Midbrain (tissue), 1 donor: ENCODE measurements at regions not wholly inside any gene's neighbourhood (a gene's known extent, or its start where the extent isn't known, plus 50 kb on each side); places are given as distances from the start of the nearest gene placed in this dataset.

ENCODE experiments used
- DNase-seq: peaks from one replicate; lab custom pipeline; 2025; lab: John Stamatoyannopoulos, UW

DNA sequence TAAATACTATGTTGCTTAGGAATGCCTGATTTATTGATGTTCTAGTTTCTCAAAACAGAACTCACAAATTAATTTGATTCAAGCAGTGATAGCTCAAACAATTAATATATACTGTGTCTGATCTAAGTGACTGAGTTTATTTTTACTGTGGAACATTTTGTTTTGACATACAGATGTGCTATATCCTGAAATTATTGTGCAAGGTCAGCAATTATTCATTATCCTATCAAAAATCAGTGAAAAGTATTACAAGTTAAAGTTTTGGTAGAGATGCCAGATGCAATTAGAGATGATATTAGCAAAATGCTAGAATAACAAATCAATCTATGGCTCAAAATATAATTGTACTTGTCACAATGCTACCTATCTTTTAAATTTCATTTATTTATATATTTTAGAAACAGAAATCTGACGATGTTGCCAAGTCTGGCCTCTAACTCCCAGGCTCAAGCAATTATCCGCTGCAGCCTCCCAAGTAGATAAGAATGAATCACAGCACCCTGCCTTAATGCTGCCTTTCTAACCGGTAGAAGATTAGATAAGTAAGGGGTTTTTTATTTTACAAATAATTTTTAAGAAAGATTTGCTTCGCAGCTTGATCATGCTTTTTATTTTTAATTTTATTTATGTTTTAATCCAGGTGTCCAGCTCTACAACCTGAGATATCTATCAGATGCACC lies 825.5 kb upstream of the NDST4 start:
- DNase-seq = no peak

DNA sequence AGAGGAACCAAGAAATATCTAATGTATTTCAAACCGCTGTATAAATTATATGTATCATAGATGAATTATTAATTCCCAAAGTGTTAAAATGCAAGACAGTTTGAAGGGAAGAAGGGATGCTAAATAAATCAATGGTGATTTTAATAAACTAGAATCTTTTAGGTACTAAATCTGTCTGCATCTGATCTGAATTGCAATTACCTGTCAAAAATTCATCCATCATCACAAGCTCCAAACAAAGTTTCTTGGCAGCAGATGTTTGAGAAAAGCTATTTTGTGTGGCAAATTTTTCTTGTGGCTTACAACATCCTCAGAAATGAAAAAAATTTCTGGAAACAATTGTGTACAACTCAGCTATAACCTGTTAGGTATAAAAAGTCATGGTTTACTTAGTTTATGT lies 816.0 kb upstream of the NDST4 start:
- DNase-seq = no peak

DNA sequence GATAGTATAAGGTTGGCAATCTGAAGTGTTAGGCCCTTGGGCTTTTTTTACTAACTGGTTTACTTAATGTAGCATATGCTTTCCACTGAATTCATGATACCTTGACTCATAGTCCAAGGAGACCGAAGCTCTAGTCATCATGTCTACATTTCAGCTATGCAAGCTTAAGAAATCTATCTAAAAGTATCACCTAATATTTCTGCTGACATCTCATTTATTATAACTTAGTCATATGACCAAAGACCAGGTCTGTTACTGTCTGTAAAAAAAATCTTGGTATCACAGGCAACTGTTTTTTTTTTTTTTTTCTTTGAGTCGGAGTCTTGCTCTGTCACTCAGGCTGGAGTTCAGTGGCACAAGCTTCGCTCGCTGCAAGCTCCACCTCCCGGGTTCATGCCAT lies 814.0 kb upstream of the NDST4 start:
- DNase-seq = no peak

DNA sequence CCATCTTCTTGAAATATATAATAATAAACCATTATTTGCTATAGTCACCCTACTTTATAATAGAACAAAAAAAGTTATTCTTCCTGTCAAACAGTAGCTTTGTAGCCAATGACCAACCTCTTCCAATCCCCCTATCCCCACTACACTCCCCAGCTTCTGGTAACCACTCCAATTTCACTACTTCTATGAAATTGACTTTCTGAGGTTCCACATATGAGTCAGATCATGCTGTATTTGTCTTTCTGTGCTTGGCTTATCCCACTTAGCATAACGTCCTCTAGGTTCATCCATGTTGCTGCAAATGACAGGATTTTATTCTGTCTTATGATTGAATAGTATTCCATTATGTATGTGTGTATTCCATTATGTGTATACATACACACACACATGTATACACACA lies 809.7 kb upstream of the NDST4 start:
- no peak for DNase-seq

DNA sequence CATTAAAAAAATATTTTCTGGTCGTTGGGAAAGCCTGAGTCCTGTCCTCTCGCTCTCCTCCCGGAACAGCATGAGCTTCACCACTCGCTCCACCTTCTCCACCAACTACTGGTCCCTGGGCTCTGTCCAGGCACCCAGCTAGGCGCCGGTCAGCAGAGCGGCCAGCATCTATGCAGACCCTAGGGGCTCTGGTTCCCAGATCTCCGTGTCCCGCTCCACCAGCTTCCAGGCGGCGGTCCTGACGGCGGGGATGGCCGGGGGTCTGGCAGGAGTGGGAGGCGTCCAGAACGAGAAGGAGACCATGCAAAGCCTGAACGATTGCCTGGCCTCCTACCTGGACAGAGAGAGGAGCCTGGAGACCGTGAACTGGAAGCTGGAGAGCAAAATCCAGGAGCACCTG lies 807.2 kb upstream of the NDST4 start:
- DNase-seq = no peak

DNA sequence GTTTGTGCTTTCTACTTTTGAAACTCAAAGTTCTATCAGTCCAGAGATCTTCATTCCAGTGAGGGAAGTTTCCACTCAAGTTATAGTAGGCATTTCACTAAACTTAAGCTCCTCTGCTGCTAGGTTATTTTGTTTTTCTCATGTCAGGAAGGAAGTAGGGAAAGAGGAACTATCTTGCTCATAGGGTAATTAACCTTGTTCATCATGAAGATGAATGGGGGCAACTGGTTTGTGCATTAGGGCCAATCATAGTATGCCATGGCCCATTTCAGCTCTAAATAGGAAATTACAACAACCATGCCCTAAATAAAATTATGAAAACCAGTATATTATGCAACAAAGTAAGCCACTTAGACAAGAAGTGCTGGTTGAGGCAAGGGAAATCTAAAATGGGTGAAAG lies 804.7 kb upstream of the NDST4 start:
- no peak for DNase-seq

DNA sequence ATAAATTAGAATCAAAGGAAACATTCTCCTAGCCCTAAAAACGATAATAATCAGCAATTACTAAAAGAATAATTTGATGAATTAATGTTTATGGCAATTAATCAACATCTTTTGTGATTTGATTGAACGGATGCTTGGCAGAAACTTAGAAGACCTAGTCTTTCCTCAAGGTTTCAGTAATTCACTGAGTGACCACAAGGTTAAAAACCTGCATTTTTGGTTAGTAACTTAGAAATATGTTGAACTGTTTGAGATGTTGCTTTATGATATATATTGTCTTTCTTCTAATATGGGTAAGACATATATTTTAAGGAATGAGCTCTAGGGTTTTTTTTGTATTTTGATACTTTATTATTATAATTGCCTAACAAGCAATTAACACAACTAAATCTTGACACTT lies 793.0 kb upstream of the NDST4 start:
- DNase-seq = no peak

DNA sequence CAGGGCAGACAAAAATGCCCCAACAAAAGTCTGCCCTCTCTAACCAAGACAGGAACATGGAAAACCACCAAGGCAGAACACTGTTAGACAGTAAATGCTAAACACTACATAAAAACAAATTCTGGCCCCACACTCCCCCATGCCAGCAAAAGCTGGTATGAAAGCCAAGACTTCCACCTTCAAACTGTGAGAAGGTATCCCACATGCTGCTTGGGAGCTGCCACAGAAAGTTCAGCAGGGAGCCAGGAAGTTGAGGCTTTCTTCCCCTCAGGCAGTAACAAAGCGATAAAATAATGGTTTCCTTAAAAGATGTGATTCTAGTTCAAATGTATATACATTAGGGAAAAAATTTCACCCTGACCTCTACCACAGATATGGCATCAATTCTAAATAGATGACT lies 770.4 kb upstream of the NDST4 start:
- DNase-seq = no peak

DNA sequence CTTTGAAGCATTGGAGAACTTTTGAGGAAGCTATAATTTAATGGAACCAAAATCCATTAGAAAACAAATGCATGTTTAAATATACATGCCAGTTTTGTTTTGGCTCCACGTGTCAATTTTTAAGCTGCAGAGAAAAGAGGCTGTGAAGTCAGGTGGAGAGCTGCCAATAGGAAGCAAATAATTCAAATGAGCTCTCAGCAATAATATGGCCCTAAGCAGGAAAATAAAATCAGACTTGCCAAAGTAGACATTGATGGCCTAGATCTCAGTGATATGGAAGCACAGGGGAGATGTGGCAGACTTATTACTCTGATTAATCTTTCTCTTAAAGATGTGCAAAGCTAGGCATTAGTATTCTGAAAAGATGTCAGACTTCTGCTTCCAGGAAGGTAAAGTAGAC lies 769.8 kb upstream of the NDST4 start:
- DNase-seq = no peak

DNA sequence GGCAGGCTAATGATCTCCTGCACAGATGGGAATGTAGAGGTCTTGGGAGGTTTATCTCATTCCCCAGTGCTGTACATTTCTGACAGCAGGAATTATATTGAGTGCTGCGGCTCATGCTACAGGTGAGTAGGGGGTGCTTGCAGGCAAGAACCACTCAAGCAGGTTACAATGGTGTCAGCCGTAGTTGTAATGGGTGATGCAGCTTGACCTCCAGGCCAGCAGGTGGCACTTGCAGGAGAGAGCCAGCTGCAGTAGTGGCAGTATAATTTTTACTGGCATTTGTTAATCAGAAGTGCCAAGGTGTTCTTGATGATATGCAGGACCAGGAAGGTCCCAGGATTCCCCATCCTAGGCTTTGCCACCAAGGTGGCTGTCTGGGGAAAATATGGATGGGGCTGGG lies 759.6 kb upstream of the NDST4 start:
- DNase-seq = no peak

DNA sequence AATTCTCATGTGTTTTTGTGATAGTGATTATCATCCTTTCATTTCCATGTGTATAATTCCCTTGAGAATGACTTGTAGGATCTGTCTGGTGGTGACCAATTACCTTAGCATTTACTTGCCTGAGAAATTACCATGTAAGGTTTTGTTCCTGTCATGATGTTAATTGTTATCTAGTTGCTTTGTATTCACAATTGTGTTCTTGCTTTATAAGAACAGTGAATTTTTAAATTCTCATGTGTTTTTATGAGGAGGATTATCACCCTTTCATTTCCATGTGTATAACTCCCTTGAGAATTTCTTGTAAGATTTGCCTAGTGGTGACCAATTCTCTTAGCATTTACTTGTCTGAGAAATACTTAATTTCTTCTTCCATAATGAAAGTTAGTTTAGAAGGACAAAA lies 758.2 kb upstream of the NDST4 start:
- DNase-seq = no peak

DNA sequence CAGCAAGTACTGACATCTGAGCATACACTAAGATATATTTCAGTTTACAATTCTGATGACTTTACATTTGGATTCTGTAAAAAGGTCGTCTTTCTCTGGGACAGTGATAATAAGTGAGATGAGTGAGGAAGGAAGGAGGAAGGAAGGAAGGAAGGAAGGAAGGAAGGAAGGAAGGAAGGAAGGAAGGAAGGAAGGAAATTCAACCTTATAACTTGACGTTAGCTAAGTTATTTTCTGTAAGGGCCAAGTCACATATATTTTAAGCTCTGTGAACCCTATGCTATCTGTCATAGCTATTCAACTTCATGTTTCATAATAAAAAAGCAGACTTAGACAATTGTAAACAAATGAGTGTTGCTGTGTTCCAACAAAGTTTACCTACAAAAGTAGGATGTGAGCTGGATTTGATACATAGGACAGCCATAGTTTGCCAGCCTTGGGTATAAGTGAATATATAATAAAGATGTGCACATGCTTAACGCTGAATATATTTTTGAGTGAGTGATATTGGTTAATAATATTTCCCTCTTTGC lies 753.0 kb upstream of the NDST4 start:
- DNase-seq = no peak

DNA sequence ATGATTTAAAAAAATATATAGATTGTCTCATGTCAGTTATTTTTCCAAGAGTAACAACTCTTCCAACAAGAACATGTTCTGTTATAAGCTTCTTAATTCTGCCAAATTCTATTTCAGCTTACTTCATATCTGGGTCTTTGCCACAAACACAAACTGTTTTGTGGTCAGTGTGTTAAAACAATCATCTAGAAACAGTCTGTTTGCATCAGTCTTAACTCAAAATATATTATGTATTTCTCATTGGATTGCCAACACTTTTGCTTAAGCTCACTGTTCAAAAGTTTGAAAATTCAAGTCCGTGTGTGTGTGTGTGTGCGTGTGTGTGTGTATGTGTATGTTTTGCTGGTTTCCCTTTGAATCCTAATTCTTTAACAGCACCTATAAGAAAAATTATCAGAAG lies 752.3 kb upstream of the NDST4 start:
- DNase-seq = no peak

DNA sequence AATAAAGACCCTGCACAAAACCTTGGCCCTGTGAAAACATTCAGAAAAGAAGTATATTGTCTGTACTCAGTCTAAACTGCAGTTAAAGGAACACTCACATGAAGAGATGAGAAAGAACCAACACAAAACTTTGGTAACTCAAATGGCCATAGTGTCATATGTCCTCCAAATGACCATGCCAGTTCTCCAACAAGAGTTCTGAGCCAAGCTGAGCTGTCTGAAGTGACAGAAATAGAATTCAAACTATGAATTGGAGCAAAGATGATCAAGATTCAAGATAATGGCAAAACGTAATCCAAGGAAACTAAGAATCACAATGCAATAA lies 739.3 kb upstream of the NDST4 start:
- no peak for DNase-seq

DNA sequence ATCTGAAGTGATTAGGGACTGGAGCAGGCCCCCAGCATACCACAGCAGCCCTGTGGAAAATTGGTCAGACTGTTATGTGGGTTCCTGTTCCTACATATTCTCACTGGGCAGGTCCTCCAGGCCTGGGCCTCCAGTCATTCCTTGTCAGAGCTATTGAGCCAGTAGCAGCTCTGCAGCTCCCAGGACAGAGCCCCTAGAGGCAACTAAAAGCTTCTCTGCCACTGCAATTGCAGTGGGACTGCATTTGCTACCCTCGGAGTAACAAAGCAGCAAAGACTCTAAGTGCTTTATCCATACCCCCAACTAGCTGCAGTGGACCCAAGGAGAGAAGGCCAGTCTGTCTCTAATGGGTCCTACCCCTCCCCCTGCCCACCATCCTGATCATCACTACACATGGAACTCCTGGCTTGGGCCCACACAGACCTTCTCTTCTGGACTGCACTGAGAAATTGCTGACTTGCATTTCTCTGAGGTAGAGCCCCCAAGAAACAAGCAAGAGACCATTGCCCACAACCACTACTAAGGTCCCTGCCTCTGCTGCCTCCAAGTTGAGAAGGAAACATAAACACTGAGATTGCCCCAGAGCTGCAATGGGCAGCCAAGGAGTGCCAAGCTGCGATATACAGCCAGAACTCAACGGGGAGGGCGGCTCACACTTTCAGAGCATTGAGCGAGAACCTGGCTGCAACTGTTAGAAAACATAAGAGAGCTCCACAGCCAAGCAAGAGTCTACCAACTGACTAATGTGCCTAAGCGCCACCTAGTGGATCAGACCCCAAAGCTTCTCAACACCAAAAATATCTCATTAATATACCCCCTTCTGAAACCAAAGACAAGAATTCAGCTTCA lies 738.7 kb upstream of the NDST4 start:
- peak; percentile 11 for DNase-seq

DNA sequence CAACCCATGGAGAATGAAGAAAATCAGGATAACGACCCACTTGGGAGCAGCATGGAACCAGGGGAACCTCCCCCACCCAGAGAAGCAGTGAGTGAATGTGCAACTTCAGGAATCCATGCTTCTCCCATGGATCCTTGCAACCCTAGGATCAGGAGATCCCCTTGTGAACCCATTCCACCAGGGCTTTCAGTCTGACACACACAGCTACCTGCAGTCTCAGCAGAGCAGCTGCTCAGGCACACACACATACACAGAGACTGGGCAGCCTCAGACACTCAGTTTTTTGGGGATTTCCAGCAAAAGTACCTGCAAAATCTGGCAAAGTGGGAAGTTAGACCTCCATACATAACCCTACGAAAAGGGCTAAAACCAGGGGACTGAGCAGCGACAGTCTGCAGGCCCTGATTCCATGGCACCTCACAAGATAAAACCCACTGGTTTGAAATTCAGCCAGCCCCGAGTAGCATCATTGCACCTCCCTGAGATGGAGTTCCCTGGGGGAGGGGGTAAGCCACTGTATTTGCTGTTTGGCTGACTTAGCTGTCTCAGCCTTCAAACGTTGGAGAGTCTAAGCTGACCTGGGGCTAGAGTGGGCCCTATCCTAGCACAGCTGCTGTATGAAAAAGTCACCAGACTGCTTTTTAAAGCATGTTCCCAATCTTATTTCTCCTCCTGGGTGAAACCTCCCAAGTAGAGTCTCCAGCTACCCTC lies 737.5 kb upstream of the NDST4 start:
- DNase-seq = no peak

DNA sequence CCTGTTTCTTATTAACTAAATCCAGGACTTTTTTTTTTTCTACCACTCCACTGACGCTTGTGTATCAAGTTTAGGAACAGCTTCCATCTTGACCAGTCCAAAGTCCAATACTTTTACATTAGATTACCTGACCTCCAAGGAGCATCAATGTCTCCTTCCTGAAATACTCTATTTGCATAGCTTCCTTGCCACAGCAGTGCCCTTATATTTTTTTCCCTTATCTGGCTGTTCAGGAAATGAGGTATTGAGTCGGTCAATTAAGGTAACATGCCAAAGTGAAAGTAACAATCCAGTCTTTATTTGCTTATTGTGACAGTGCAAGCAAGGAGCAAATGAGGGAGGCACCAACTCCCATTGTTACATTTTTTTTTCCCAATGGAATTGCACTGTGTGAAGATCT lies 730.8 kb upstream of the NDST4 start:
- no peak for DNase-seq

DNA sequence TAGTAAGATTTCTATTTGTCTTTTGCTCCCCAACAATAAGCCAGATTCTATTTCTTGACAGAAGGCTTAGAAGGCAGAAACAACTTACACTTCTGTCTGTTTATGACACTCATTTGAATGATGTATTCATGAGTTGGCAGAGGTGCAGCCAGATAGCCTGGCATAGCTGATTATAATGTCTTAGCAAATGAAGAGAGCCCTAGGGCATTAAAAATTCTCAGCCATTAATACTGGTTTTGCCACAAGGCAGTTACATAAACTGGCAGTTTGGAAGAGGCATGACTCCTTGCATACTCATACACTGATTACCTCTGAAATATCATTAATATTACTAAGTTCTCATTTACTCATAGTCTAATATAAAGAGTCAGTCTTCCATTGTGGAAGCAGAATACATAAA lies 728.5 kb upstream of the NDST4 start:
- no peak for DNase-seq

DNA sequence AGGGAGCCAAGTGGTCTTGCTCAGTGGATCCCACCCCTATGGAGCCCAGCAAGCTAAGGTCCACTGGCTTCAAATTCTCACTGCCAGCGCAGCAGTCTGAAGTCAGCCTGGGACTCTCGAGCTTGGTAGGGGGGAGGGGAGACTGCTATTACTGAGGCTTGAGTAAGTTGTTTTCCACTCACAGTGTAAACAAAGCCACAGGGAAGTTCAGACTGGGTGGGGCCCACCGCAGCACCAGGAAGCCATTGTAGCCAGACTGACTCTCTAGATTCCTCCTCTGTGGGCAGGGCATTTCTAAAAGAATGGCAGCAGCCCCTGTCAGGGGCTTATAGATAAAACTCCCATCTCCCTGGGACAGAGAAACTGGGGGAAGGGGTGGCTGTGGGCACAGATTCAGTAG lies 721.0 kb upstream of the NDST4 start:
- no peak for DNase-seq

DNA sequence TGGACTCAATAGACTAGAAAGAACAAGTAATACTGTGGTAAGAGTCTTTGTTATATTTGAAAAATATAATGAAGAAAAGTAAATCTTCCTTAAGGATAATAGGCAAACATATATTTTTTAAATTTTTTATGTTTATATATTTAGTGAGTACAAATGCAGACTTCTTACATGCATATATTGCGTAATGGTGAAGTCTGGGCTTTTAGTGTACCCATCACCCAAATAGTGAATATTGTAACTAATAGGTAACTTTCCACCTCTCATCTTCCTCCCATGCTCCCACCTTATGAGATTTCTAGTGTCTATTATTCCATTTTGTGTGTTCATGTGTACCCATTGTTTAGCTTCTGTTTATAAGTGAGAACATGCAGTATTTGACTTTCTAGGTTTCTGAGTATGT lies 711.2 kb upstream of the NDST4 start:
- no peak for DNase-seq

DNA sequence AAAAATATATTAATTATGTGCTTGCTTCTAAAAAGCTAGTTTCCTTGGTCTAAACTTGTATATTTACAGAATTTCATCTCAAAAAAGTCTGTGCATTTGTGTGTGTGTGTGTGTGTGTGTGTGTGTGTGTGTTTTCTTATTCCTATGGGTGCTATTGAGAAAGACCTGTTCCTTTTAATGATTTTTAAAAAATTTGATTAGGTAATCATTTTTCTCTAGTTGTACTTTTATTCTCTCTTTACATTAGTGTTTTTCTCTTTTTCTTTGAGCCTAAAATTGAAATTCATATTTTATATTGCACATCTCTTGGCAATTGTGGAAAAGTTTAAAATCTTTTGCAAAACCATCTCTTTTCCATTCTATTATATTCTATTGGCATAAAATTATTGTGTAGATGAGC lies 690.4 kb upstream of the NDST4 start:
- no peak for DNase-seq

DNA sequence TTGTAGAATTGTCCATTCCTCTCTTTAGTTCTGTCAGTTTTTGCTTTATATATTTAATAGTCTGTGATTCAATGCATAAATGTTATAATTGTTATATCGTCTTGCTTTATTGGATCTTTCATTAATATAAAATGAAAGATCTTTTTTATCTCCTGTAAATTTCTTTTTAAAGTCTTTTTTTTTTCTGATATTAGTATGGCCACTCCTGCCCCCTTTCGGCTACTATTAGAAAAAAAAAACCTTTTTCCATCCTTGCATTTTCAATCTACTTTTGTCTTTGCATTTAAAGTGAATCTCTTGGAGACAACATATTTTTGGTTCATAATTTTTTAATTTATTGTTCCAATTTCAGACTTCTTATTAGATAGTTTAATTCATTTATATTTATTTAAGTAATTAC lies 677.4 kb upstream of the NDST4 start:
- DNase-seq = no peak

DNA sequence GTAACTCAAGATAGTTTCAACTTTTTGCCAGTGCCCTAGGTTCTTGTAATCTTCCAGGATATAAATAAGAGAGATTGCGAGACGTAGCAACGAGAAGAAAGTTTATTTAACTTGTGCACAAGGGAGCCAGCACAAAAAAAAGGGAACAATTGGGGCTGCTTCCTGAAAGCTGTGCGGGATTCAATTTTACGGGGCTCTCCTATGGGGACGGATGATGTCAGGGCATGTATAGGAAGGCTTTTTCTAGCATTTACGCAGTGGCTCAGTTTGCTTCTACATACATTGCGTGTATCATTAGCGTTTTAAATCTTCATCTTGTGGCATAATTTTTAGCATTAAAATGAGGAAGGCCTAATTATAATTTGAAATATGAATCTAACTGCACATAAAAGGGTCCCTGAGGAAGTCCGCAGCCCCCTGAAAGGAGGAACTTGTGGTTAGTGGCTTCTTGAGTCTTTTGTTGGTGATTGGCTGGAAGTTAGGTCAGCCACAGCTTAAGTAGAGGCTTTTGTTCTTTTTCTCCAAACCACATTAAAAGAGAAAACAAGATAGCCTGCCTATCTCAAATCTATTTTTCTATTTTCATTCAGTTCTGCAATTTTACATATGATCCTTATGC lies 668.2 kb upstream of the NDST4 start:
- DNase-seq = no peak
